ENCODE measurements at regions not wholly inside any gene's neighbourhood (a gene's known extent, or its start where the extent isn't known, plus 50 kb on each side); places are given as distances from the start of the nearest gene placed in this dataset.

DNA sequence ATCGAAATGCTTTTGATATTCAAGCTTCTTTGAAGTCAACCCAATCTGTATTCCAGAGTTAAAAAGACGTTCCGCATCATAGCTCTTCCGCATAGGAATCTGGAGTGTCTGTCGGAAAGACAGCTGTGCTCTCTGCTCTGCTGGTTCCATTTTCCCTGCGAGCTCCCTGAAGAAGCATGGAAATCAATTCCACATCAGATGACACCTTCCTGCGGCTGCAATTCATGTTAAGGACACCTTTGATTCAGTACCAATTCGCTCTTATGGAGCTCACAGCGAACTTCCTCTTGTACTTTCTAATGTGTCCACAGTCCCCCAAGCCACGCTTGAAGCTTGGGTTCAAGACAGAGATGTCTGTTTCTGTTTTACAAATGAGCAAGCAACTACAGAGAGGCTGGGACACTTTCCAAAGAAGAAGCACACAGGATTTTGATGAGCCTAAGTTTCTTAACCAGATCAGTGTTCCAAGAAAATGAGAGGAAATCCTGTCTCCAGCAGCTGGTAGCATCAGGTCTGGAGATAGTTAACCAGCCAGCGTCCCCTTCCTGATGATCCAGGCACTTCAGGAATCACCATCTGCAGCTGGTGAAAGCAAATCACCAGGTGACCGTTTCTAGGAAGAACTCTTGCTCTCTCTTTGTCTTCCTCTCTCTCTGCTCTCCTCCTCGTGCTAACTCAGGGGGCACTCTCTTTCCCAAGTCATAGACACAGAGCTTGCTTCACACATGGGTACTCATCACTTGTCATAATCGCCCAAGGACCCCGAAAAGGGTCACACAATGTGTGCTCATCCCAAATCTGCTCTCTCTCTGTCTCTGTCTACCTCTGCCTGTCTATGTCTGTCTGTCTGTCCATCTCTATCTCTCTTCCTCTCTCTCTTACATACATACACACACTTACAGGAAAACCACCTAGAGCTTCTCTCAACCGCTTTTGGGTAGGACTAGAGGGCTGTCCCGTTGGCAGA lies 281.8 kb downstream of the FAM43A start:
- Mint-ChIP-seq H3K27ac (no peak overlapping the region), H3K9me3 (no peaks in the 10 kb centered on the region), H3K36me3 (ENCODE audit: low read depth) (no peaks in the 10 kb centered on the region), H3K4me3 (no peak overlapping the region), H3K4me1 (ENCODE audit: low read depth) (peaks cover 9% of the 10 kb centered on the region), H3K27me3 (peaks cover 12% of the 10 kb centered on the region)
- intact Hi-C loops (cut with micrococcal nuclease), result no loop called here

DNA sequence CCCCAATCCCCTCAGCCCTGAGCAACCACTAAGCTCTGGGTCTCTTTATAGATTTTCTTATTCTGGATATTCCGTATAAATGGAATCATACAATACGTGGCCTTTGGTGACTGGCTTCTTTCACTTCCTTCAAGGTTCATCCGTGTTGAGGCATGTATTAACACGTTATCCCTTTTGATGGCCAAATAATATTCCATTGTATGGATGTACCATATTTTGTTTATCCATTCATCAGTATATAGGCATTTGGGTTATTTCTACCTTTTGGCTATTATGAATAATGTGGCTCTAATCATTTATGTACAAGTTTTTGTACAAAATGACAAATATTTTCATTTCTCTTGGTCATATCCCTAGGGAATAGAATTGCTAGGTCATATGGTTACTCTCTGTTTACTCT lies 284.4 kb downstream of the FAM43A start:
- peaks cover 9% of the 10 kb centered on the region for H3K4me1 Mint-ChIP-seq (ENCODE audit: low read depth)
- H3K27ac Mint-ChIP-seq, result no peak overlapping the region
- H3K27me3 Mint-ChIP-seq, result peaks cover 13% of the 10 kb centered on the region
- intact Hi-C loops (cut with micrococcal nuclease), result no loop called here
- H3K36me3 Mint-ChIP-seq (ENCODE audit: low read depth), result no peaks in the 10 kb centered on the region
- H3K4me3 Mint-ChIP-seq, result no peak overlapping the region
- H3K9me3 Mint-ChIP-seq, result no peaks in the 10 kb centered on the region

- no peak overlapping the region for H3K27ac Mint-ChIP-seq
- no peaks in the 10 kb centered on the region for H3K9me3 Mint-ChIP-seq
- no peaks in the 10 kb centered on the region for H3K36me3 Mint-ChIP-seq (ENCODE audit: low read depth)
- H3K4me1 Mint-ChIP-seq (ENCODE audit: low read depth), result peaks cover 17% of the 10 kb centered on the region
- H3K27me3 Mint-ChIP-seq, result peaks cover 13% of the 10 kb centered on the region
- H3K4me3 Mint-ChIP-seq, result no peak overlapping the region
- intact Hi-C loops (cut with micrococcal nuclease), result no loop called here
These were observed 285.3 kb downstream of the FAM43A start for GRCh38 chr3:194971009-194971408.

- H3K4me3 Mint-ChIP-seq, result no peak overlapping the region
- no peaks in the 10 kb centered on the region for H3K36me3 Mint-ChIP-seq (ENCODE audit: low read depth)
- no peaks in the 10 kb centered on the region for H3K9me3 Mint-ChIP-seq
- intact Hi-C loops (cut with micrococcal nuclease), result no loop called here
- H3K27ac Mint-ChIP-seq, result no peak overlapping the region
- peaks cover 10% of the 10 kb centered on the region for H3K27me3 Mint-ChIP-seq
- H3K4me1 Mint-ChIP-seq (ENCODE audit: low read depth), result peaks cover 24% of the 10 kb centered on the region
These were observed 286.3 kb downstream of the FAM43A start for GRCh38 chr3:194971965-194972364.

- no peaks in the 10 kb centered on the region for H3K36me3 Mint-ChIP-seq (ENCODE audit: low read depth)
- H3K4me1 Mint-ChIP-seq (ENCODE audit: low read depth), result peaks cover 21% of the 10 kb centered on the region
- no peak overlapping the region for H3K27ac Mint-ChIP-seq
- H3K27me3 Mint-ChIP-seq, result peaks cover 7% of the 10 kb centered on the region
- intact Hi-C loops (cut with micrococcal nuclease), result no loop called here
- H3K9me3 Mint-ChIP-seq, result no peaks in the 10 kb centered on the region
- no peak overlapping the region for H3K4me3 Mint-ChIP-seq
These were observed 287.0 kb downstream of the FAM43A start for GRCh38 chr3:194972641-194973040.

DNA sequence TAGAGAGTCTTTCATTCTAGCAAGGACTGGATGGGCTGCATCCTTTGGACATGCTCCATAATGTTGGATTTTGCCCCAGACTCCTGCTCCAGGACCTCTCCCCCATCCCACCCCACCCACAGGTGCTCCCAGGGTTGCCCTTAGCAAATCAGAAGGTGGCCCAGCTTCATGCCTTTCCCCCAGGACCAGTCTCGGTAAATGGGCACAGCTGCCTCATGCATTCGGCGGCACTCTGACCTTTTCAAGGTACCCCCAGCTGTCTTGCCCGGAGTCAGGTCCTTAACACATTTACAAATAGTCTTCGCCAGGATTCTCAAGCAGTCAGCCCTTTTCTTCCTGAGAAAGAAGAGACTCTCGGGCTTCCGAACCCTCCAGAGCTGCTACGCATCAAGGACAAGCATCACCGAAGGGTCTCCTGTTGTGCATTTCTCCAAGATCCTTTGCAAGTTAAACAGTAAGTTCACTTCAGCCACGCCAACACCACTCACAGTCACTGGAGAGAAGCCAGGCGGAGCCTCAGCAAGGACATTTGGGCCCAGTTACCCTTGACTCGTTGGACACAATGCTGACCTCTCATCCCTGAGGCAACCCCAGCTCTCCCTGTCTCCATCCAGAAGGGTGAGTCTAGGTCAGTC lies 287.8 kb downstream of the FAM43A start:
- H3K27ac Mint-ChIP-seq, result no peak overlapping the region
- peaks cover 18% of the 10 kb centered on the region for H3K4me1 Mint-ChIP-seq (ENCODE audit: low read depth)
- H3K36me3 Mint-ChIP-seq (ENCODE audit: low read depth), result no peaks in the 10 kb centered on the region
- H3K27me3 Mint-ChIP-seq, result peaks cover 2% of the 10 kb centered on the region
- no peak overlapping the region for H3K4me3 Mint-ChIP-seq
- no peaks in the 10 kb centered on the region for H3K9me3 Mint-ChIP-seq
- intact Hi-C loops (cut with micrococcal nuclease), result no loop called here

DNA sequence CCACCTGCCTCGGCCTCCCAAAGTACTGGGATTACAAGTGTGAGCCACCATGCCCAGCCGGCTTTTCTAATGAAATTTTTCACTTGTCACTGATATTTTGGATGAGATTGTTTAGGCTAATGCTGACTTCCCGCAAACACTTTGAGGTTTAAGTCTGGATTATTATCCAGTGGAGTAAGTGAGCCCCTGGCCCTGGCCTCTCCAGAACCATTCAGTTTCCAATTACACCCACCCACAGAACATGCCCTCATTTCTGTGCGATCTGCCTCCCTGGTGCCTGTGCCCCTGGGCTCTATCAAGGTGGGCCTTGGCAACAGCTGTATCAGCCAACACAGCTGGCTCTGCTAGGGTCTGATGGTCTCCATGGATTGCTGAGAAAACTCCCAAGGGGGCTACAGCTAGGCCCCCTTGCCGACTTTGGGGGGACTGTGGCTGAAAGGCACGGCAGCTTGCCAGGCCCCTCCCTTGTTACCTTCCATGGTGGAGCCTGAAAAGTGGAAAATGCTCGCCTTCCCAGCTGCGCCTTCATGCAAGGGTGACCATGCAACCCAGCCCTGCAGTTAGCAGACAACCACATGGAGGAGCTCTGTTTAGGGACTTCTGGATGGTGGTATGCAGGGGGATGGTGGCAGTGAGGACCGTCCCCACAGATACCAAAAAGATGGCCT lies 288.9 kb downstream of the FAM43A start:
- intact Hi-C loops (cut with micrococcal nuclease), result no loop called here
- H3K4me3 Mint-ChIP-seq, result no peak overlapping the region
- no peak overlapping the region for H3K27ac Mint-ChIP-seq
- no peaks in the 10 kb centered on the region for H3K36me3 Mint-ChIP-seq (ENCODE audit: low read depth)
- H3K27me3 Mint-ChIP-seq, result peaks cover 3% of the 10 kb centered on the region
- H3K9me3 Mint-ChIP-seq, result no peaks in the 10 kb centered on the region
- H3K4me1 Mint-ChIP-seq (ENCODE audit: low read depth), result peaks cover 18% of the 10 kb centered on the region

GRCh38 chr3:194976049-194976451 lies 290.4 kb downstream of the FAM43A start:
- H3K36me3 Mint-ChIP-seq (ENCODE audit: low read depth), result no peaks in the 10 kb centered on the region

DNA sequence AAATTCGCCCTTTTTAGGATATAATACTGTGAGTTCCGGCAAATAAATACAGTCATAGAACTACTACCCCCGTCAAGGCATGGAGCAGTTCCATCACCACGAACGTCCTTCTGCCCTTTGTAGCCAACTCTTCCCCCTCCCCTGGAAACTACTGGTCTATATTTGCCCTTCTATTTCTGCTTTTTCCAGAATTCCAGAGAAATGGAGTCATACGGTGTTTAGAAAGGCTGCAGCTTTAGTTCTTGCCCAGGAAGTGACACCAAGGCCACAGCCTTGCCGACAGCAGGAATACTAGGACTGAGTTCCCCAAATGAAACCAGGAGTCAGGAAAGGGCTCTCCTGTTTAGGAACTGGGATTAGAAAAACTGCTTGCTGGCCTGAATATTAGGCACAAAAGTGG lies 291.2 kb downstream of the FAM43A start:
- Mint-ChIP-seq H3K4me1 (ENCODE audit: low read depth) (peaks cover 22% of the 10 kb centered on the region), H3K9me3 (no peaks in the 10 kb centered on the region), H3K36me3 (ENCODE audit: low read depth) (no peaks in the 10 kb centered on the region), H3K4me3 (no peak overlapping the region), H3K27me3 (peaks cover 4% of the 10 kb centered on the region), H3K27ac (no peak overlapping the region)
- intact Hi-C loops (cut with micrococcal nuclease), result no loop called here

More at GRCh38 chr3:194976049-194976451, 290.4 kb downstream of the FAM43A start:
- intact Hi-C loops (cut with micrococcal nuclease), result no loop called here
- Mint-ChIP-seq H3K4me1 (ENCODE audit: low read depth) (peaks cover 18% of the 10 kb centered on the region), H3K9me3 (no peaks in the 10 kb centered on the region), H3K4me3 (no peak overlapping the region), H3K27me3 (peaks cover 4% of the 10 kb centered on the region), H3K27ac (no peak overlapping the region)

DNA sequence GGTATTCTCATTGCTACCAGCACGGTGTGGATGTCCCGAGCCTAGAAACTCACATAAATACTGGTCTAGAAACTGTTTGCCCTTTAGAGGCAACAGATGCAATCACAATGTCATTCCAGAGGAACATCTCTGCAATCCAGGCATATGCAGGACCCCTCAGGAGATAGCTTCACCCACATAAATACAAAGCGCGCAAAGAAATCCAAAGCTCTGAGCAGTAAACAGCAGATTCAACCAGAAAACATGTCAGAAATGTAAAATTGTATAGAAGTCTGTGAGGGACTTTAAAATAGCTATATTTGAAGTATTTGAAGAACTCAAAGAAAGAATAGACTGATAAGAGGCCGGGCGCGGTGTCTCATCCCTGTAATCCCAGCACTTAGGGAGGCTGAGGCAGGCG lies 291.7 kb downstream of the FAM43A start:
- Mint-ChIP-seq H3K4me1 (ENCODE audit: low read depth) (peaks cover 23% of the 10 kb centered on the region), H3K27ac (no peak overlapping the region), H3K36me3 (ENCODE audit: low read depth) (no peaks in the 10 kb centered on the region), H3K9me3 (no peaks in the 10 kb centered on the region), H3K27me3 (peaks cover 3% of the 10 kb centered on the region), H3K4me3 (no peak overlapping the region)
- intact Hi-C loops (cut with micrococcal nuclease), result no loop called here

DNA sequence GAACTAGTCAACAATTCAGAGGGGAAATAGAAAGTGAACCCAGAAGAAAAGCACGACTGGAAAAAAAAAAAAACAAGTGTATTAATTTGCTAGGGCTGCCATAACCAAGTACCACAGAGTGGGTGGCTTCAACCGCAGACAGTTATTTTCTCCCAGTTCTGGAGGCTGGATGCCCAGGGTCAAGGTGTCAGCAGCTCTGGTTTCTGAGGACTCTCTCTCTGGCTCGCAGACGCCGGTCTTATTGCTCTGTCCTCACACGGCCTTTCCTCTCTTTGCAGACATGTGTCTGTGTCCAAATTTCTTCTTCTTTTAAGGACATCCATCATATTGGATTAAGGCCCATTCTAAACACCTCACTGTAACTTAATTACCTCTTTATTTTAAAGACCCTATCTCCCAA lies 291.8 kb downstream of the XXYLT1 start:
- intact Hi-C loops (cut with micrococcal nuclease), result no loop called here
- no peak overlapping the region for H3K4me3 Mint-ChIP-seq
- H3K4me1 Mint-ChIP-seq (ENCODE audit: low read depth), result peaks cover 35% of the 10 kb centered on the region
- H3K36me3 Mint-ChIP-seq (ENCODE audit: low read depth), result no peaks in the 10 kb centered on the region
- no peak overlapping the region for H3K27ac Mint-ChIP-seq
- peaks cover 12% of the 10 kb centered on the region for H3K27me3 Mint-ChIP-seq
- no peaks in the 10 kb centered on the region for H3K9me3 Mint-ChIP-seq

GRCh38 chr3:194982472-194982871 lies 288.5 kb downstream of the XXYLT1 start:
- no peaks in the 10 kb centered on the region for H3K36me3 Mint-ChIP-seq (ENCODE audit: low read depth)
- no peaks in the 10 kb centered on the region for H3K9me3 Mint-ChIP-seq
- intact Hi-C loops (cut with micrococcal nuclease), result no loop called here
- no peak overlapping the region for H3K27ac Mint-ChIP-seq
- peaks cover 46% of the 10 kb centered on the region for H3K4me1 Mint-ChIP-seq (ENCODE audit: low read depth)
- H3K27me3 Mint-ChIP-seq, result peaks cover 32% of the 10 kb centered on the region
- no peak overlapping the region for H3K4me3 Mint-ChIP-seq

DNA sequence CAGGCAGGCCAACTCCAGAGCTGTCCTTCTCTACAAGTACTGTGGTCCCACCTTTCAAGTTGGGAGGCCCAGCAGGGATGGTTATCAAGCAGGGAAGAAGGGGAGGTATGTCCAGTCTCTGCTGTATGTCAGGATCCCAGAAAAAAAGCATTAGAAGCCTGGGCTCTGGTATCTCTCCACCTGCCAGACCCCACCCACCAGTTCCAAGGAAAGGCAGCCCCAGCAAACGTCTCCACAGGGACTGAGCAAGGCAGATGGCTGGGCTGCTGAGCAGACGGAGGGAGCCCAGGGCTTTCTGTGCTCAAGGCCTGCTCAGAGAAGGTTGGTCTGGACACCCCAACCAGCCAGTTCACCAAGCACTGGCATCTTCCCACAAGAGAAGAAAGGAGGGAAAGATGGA lies 287.8 kb downstream of the XXYLT1 start:
- no peak overlapping the region for H3K27ac Mint-ChIP-seq
- no peak overlapping the region for H3K4me3 Mint-ChIP-seq
- intact Hi-C loops (cut with micrococcal nuclease), result no loop called here
- H3K4me1 Mint-ChIP-seq (ENCODE audit: low read depth), result peaks cover 53% of the 10 kb centered on the region
- peaks cover 34% of the 10 kb centered on the region for H3K27me3 Mint-ChIP-seq
- H3K36me3 Mint-ChIP-seq (ENCODE audit: low read depth), result no peaks in the 10 kb centered on the region
- H3K9me3 Mint-ChIP-seq, result no peaks in the 10 kb centered on the region

- Mint-ChIP-seq H3K4me1 (ENCODE audit: low read depth) (peaks cover 55% of the 10 kb centered on the region), H3K4me3 (no peak overlapping the region), H3K27me3 (peaks cover 36% of the 10 kb centered on the region), H3K27ac (no peak overlapping the region), H3K9me3 (no peaks in the 10 kb centered on the region), H3K36me3 (ENCODE audit: low read depth) (no peaks in the 10 kb centered on the region)
- intact Hi-C loops (cut with micrococcal nuclease), result no loop called here
These were observed 287.3 kb downstream of the XXYLT1 start for GRCh38 chr3:194983620-194984019.
